MCF 10A (cell line): ENCODE measurements at regions not wholly inside any gene's neighbourhood (a gene's known extent, or its start where the extent isn't known, plus 50 kb on each side); places are given as distances from the start of the nearest gene placed in this dataset.

ENCODE experiments used
- BruUV-seq: library from RNA; stranded (reverse); fragments of 400-500 nt; replicated peaks from 2 replicates; lab custom pipeline; 2021; lab: Mats Ljungman, UMichigan
- CTCF ChIA-PET: fragments of 300-600 bp; sonication (Branson Sonifier 250); formaldehyde crosslinking; extraction: SDS; loops from one replicate; lab custom pipeline; 2021; ENCODE audit warnings: antibody characterized with exemption, inconsistent platforms; lab: Yijun Ruan, JAX
- POLR2A ChIA-PET: fragments of 300-600, 350-650 bp; sonication (Branson Sonifier 250); formaldehyde crosslinking; extraction: SDS; loops from one replicate; lab custom pipeline; 2020; ENCODE audit warnings: antibody characterized with exemption, inconsistent platforms; lab: Yijun Ruan, JAX
- DNase-seq: peaks from one replicate; pipeline ENCODE4 v3.0.0-alpha.2; 2018; ENCODE audit not compliant: unreplicated experiment
- H3K27ac Mint-ChIP-seq: one replicate; pipeline ENCODE4 v1.8.0; 2022; ENCODE audit warnings: mild to moderate bottlenecking, low read depth, mixed read lengths; ENCODE audit not compliant: unreplicated experiment
- H3K27me3 Mint-ChIP-seq: one replicate; pipeline ENCODE4 v1.8.0; 2022; ENCODE audit warnings: mixed read lengths; ENCODE audit not compliant: insufficient read depth, unreplicated experiment
- H3K36me3 Mint-ChIP-seq: one replicate; pipeline ENCODE4 v1.8.0; 2022; ENCODE audit warnings: mild to moderate bottlenecking, moderate library complexity, mixed read lengths; ENCODE audit not compliant: insufficient read depth, unreplicated experiment
- H3K4me1 Mint-ChIP-seq: one replicate; pipeline ENCODE4 v1.8.0; 2022; ENCODE audit warnings: mixed read lengths; ENCODE audit not compliant: insufficient read depth, unreplicated experiment
- H3K4me3 Mint-ChIP-seq: one replicate; pipeline ENCODE4 v1.8.0; 2022; ENCODE audit warnings: mild to moderate bottlenecking, moderate library complexity, mixed read lengths; ENCODE audit not compliant: unreplicated experiment
- H3K9me3 Mint-ChIP-seq: one replicate; pipeline ENCODE4 v1.8.0; 2022; ENCODE audit warnings: mixed read lengths; ENCODE audit not compliant: unreplicated experiment
- CTCF ChIP-seq: fragments of 200-600 bp; IDR thresholded peaks from one replicate; pipeline ENCODE4 v1.8.0; 2022; ENCODE audit warnings: antibody characterized with exemption, mild to moderate bottlenecking; ENCODE audit not compliant: unreplicated experiment
- intact Hi-C: fragments of 100-400 bp; cut with micrococcal nuclease; formaldehyde crosslinking; loops from 2 replicates; pipeline ENCODE4 v1.14.1; 2022

- ChIA-PET POLR2A (interaction anchor here (0.6 to 1.4 kb wide), 2 partner anchors 8 to 206 kb away, joined by 3 to 4 read pairs; no protein-coding TSS in a partner anchor), CTCF (interaction anchor here (0.6 to 0.7 kb wide), 4 partner anchors 10 to 1917 kb away, joined by 3 to 4 read pairs (median 3); no protein-coding TSS in a partner anchor)
- BruUV-seq, result no TSS peak
- Mint-ChIP-seq H3K36me3 (no peaks in the 10 kb centered on the region), H3K9me3 (peaks cover 7% of the 10 kb centered on the region), H3K4me1 (no peaks in the 10 kb centered on the region), H3K4me3 (no peak overlapping the region), H3K27ac (no peak overlapping the region), H3K27me3 (peaks cover 21% of the 10 kb centered on the region)
- TF ChIP-seq CTCF, result no peak
- intact Hi-C loops, result no loop called here
- DNase-seq, result no peak
Measured at GRCh38 chr1:244113532-244114320, 62.6 kb downstream of the ZBTB18 start.

- Mint-ChIP-seq H3K27ac (no peak overlapping the region), H3K4me1 (no peaks in the 10 kb centered on the region), H3K4me3 (no peak overlapping the region), H3K27me3 (peaks cover 27% of the 10 kb centered on the region), H3K9me3 (peaks cover 7% of the 10 kb centered on the region), H3K36me3 (no peaks in the 10 kb centered on the region)
- intact Hi-C loops, result no loop called here
- BruUV-seq, result no TSS peak
- no peak for DNase-seq
- no peak for TF ChIP-seq CTCF
- POLR2A ChIA-PET, result interaction anchor here (1.4 kb wide), 1 partner anchor 9 kb away, joined by 3 read pairs; no protein-coding TSS in a partner anchor
- CTCF ChIA-PET, result interaction anchor here (1.0 kb wide), 1 partner anchor 14 kb away, joined by 4 read pairs; no protein-coding TSS in a partner anchor
Measured at GRCh38 chr1:244114892-244115291, 63.8 kb downstream of the ZBTB18 start.

GRCh38 chr1:244116946-244117345 is 65.9 kb downstream of the ZBTB18 start:
- CTCF ChIA-PET, result interaction anchor here (1.1 kb wide), 1 partner anchor 155 kb away, joined by 3 read pairs; no protein-coding TSS in a partner anchor
- BruUV-seq, result no TSS peak
- H3K4me1 Mint-ChIP-seq, result no peaks in the 10 kb centered on the region
- peaks cover 7% of the 10 kb centered on the region for H3K9me3 Mint-ChIP-seq
- H3K27ac Mint-ChIP-seq, result no peak overlapping the region
- no peaks in the 10 kb centered on the region for H3K36me3 Mint-ChIP-seq
- no peak for DNase-seq
- H3K27me3 Mint-ChIP-seq, result peaks cover 33% of the 10 kb centered on the region
- H3K4me3 Mint-ChIP-seq, result no peak overlapping the region
- POLR2A ChIA-PET, result interaction anchor here (0.7 kb wide), 1 partner anchor 19 kb away, joined by 3 read pairs; no protein-coding TSS in a partner anchor
- no peak for TF ChIP-seq CTCF
- intact Hi-C loops, result no loop called here

GRCh38 chr1:244118109-244118761 is 67.2 kb downstream of the ZBTB18 start:
- Mint-ChIP-seq H3K27me3 (peaks cover 38% of the 10 kb centered on the region), H3K27ac (no peak overlapping the region), H3K4me3 (no peak overlapping the region), H3K36me3 (no peaks in the 10 kb centered on the region), H3K4me1 (no peaks in the 10 kb centered on the region), H3K9me3 (peaks cover 7% of the 10 kb centered on the region)
- DNase-seq, result no peak
- CTCF ChIA-PET, result interaction anchor here (0.6 to 0.9 kb wide), 2 partner anchors 404 to 1989 kb away, joined by 3 to 5 read pairs; no protein-coding TSS in a partner anchor
- POLR2A ChIA-PET, result no interaction called here
- no peak for TF ChIP-seq CTCF
- intact Hi-C loops, result no loop called here
- BruUV-seq, result no TSS peak
